HFF-Myc (cell line): ENCODE measurements at regions not wholly inside any gene's neighbourhood (a gene's known extent, or its start where the extent isn't known, plus 50 kb on each side); places are given as distances from the start of the nearest gene placed in this dataset.

ENCODE experiments used
- DNase-seq: peaks from one replicate; pipeline ENCODE4 v3.0.0-alpha.2; 2011; ENCODE audit warnings: low read depth; ENCODE audit errors: extremely low read depth
- H3K4me3 ChIP-seq: replicated peaks from 2 replicates; pipeline ENCODE4 v1.5.1; 2011; ENCODE audit warnings: low read depth, mild to moderate bottlenecking, control low read depth, low read length
- CTCF ChIP-seq: IDR thresholded peaks from 2 replicates; pipeline ENCODE4 v1.5.1; 2012; ENCODE audit warnings: mild to moderate bottlenecking, low read depth, low read length, control low read depth; ENCODE audit errors: missing control alignments

- no peak overlapping the region for H3K4me3 ChIP-seq
These were observed 352.1 kb downstream of the RND3 start for GRCh38 chr2:150135223-150135883.

GRCh38 chr2:150134223-150134857, 353.1 kb downstream of the RND3 start:
- TF ChIP-seq CTCF = no peak
- DNase-seq = no peak

More at GRCh38 chr2:150135223-150135883, 352.1 kb downstream of the RND3 start:
- TF ChIP-seq CTCF = no peak
- no peak for DNase-seq

GRCh38 chr2:150133623-150134022, 353.8 kb downstream of the RND3 start:
- no peak overlapping the region for H3K4me3 ChIP-seq
- DNase-seq = peak; percentile 83
- no peak for TF ChIP-seq CTCF

More at GRCh38 chr2:150134223-150134857, 353.1 kb downstream of the RND3 start:
- no peak overlapping the region for H3K4me3 ChIP-seq

DNA sequence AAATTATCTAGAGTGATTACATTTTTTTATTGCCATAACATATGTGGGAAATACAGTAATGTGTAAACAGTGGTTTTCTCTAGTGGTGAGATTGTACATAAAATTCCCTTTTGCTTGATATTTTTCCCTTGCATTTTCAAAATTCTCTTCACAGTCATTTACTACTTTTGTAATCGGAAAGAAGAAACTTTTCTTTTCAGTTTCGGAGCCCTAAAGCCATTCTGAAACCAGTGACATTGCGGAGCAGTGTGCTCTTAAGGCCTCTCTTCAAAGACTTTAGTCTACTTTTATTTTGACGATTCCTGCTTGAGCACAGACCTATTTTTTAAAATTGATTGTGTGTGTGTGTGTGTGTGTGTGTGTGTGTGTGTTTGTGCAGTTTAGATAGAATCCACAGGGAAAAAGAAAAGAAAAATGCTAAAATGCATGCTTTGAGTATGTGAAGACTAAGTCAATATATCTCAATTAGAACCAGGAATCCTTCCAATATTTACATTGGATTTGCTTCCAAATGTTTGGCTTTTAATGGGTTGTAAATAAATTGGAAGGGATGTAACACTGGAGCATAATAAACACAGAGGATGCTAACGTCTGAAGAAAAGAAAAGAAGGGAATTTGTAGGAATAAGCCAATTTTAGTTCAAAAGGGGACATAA, 357.4 kb downstream of the RND3 start:
- TF ChIP-seq CTCF = no peak
- H3K4me3 ChIP-seq = no peak overlapping the region
- no peak for DNase-seq

DNA sequence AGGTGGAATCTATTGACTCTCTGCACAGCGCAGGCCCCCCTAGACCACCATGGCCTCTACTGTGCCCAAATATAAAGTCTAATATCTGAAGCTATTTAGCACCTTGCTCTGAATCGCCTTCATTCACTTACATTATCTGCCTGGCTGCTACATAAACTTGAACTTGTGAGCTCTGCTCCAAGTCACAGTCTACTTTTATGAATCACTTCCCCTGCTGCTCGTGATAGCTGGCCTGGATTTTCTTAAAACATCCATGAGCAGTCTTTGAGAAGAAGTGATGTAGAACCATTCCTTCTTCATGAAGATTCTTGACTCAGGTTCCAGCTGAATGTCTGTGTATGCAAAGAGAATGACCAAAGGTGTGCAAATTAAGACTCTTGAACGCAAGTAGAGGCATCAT, 359.5 kb downstream of the RND3 start:
- no peak for DNase-seq
- H3K4me3 ChIP-seq = no peak overlapping the region
- no peak for TF ChIP-seq CTCF

DNA sequence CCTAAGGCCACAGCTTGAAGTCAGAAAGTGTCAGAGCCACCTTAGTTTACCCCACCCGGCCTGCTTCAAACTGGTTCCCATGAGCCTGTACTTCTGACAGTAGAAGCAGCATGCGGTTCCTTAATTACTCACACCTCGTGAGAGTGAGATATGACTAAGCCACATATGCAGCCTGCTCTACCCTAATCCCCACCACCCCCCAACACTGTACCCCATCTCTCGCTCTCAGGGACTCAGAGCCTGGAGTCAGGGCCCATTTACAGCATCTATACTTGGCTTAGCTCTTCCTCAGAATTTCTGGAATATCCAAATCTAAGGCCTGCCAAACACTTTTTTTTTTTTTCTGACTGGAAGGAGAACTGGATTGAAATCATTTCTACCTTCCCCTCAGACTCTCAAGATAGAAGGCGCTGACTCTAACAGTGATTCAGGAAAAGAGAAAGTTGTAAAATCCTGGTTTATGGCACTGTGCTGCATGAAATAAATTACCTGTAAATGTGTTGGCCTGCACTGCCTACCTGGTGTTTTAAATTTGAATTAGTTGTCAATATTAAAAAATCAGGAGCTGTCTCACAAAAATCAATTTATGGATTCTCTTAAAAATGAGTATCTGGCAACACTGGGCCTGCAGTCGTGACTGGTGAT, 360.0 kb downstream of the RND3 start:
- H3K4me3 ChIP-seq = no peak overlapping the region
- no peak for TF ChIP-seq CTCF
- DNase-seq = no peak
